Prostate gland (tissue), 2 donors: ENCODE measurements at regions not wholly inside any gene's neighbourhood (a gene's known extent, or its start where the extent isn't known, plus 50 kb on each side); places are given as distances from the start of the nearest gene placed in this dataset.

ENCODE experiments used
- DNase-seq: peaks from one replicate; pipeline ENCODE4 v3.0.0-alpha.2; 2019; ENCODE audit warnings: low spot score
- H3K27ac ChIP-seq, 2 donors: fragments of 200-600 bp; sonication (generic); 2 replicates each; pipeline ENCODE4 v1.5.1; 2017 to 2019
- H3K27me3 ChIP-seq: fragments of 200-600 bp; sonication (generic); replicated peaks from 2 replicates; pipeline ENCODE4 v1.5.1; 2019; ENCODE audit not compliant: insufficient read depth
- H3K36me3 ChIP-seq, 2 donors: fragments of 200-600 bp; sonication (generic); 1 replicate in 1 of 2; 2 replicates in 1 of 2; pipeline versions ENCODE4 v1.5.1 to v1.8.1; 2017 to 2019
- H3K4me1 ChIP-seq: fragments of 200-600 bp; sonication (generic); replicated peaks from 2 replicates; pipeline ENCODE4 v1.5.1; 2019
- H3K4me3 ChIP-seq, 2 donors: fragments of 200-600 bp; sonication (generic); 2 replicates each; pipeline ENCODE4 v1.5.1; 2017 to 2019
- H3K9me3 ChIP-seq: fragments of 200-600 bp; sonication (generic); 2 replicates; pipeline ENCODE4 v1.5.1; 2017
- CTCF ChIP-seq, 4 experiments: fragments of 200-600 bp in 2 of 4; fragments of 450-650 bp in 2 of 4; sonication (generic) in 2 of 4; IDR thresholded peaks; 1 replicate in 3 of 4; 2 replicates in 1 of 4; pipeline ENCODE4 v1.5.1; 2016 to 2019; ENCODE audit warnings: antibody characterized with exemption in 4 of 4, mild to moderate bottlenecking in 2 of 4, moderate library complexity in 2 of 4
- POLR2A ChIP-seq: fragments of 450-650 bp; IDR thresholded peaks from one replicate; pipeline ENCODE4 v1.6.1; 2016; ENCODE audit warnings: antibody characterized with exemption, mild to moderate bottlenecking
- POLR2AphosphoS5 ChIP-seq: sonication (generic); formaldehyde crosslinking; IDR thresholded peaks from one replicate; pipeline ENCODE4 v1.6.1; 2017; ENCODE audit warnings: antibody characterized with exemption
- WGBS: methylation state at CpG from one replicate; pipeline ENCODE4 v1.1.5; 2018; 5-methylcytosine and 5-hydroxymethylcytosine counted together
- intact Hi-C: fragments of 100-400 bp; cut with DNase I; formaldehyde crosslinking; loops from one replicate; pipeline ENCODE4 v1.14.2; 2022

GRCh38 chr9:134967547-134967930, 49.8 kb upstream of the FCN1 start:
- Histone ChIP-seq H3K27ac (no peak overlapping the region), H3K27me3 (peaks cover 5% of the 10 kb centered on the region)
- WGBS, result 66% methylated on average over 13 of the region's 13 CpGs

GRCh38 chr9:134968011-134968822, 50.5 kb upstream of the FCN1 start:
- intact Hi-C loops, result no loop called here
- peaks cover 5% of the 10 kb centered on the region for H3K27me3 ChIP-seq
- WGBS, result 68% methylated on average over 16 of the region's 18 CpGs
- H3K4me1 ChIP-seq, result no peaks in the 10 kb centered on the region
- H3K27ac ChIP-seq, result no peak overlapping the region
- H3K9me3 ChIP-seq, result no peaks in the 10 kb centered on the region
- TF ChIP-seq CTCF (IDR thresholded peaks at IDR 0.05), result no peak
- no peak for TF ChIP-seq POLR2AphosphoS5
- TF ChIP-seq POLR2A, result no peak
- no peaks in the 10 kb centered on the region for H3K36me3 ChIP-seq
- DNase-seq, result no peak
- no peak overlapping the region for H3K4me3 ChIP-seq

More at GRCh38 chr9:134967547-134967930, 49.8 kb upstream of the FCN1 start:
- no peaks in the 10 kb centered on the region for H3K9me3 ChIP-seq
- no peak for DNase-seq
- no peaks in the 10 kb centered on the region for H3K4me1 ChIP-seq
- no peaks in the 10 kb centered on the region for H3K36me3 ChIP-seq
- TF ChIP-seq POLR2AphosphoS5 (no peak), CTCF (IDR thresholded peaks at IDR 0.05) (no peak), POLR2A (no peak)
- intact Hi-C loops, result no loop called here
- no peak overlapping the region for H3K4me3 ChIP-seq

GRCh38 chr9:134968823-134969090, 51.0 kb upstream of the FCN1 start:
- H3K9me3 ChIP-seq, result no peaks in the 10 kb centered on the region
- 88% methylated on average over 3 of the region's 3 CpGs for WGBS
- H3K4me1 ChIP-seq, result no peaks in the 10 kb centered on the region
- H3K27me3 ChIP-seq, result peaks cover 5% of the 10 kb centered on the region
- intact Hi-C loops, result no loop called here
- no peak for TF ChIP-seq POLR2AphosphoS5
- H3K27ac ChIP-seq, result no peak overlapping the region
- DNase-seq, result no peak
- no peaks in the 10 kb centered on the region for H3K36me3 ChIP-seq
- no peak overlapping the region for H3K4me3 ChIP-seq

- intact Hi-C loops, result no loop called here
- TF ChIP-seq POLR2A (no peak), POLR2AphosphoS5 (no peak), CTCF (IDR thresholded peaks at IDR 0.05) (no peak)
- H3K4me3 ChIP-seq, result no peak overlapping the region
- H3K36me3 ChIP-seq, result no peaks in the 10 kb centered on the region
- H3K27me3 ChIP-seq, result peaks cover 5% of the 10 kb centered on the region
- no peak for DNase-seq
- no peak overlapping the region for H3K27ac ChIP-seq
- 86% methylated on average over 15 of the region's 15 CpGs for WGBS
- no peaks in the 10 kb centered on the region for H3K4me1 ChIP-seq
- H3K9me3 ChIP-seq, result no peaks in the 10 kb centered on the region
Observed at GRCh38 chr9:134969156-134970045, 51.7 kb upstream of the FCN1 start.

GRCh38 chr9:134970198-134970597, 52.5 kb upstream of the FCN1 start:
- no peak for DNase-seq
- no peak for TF ChIP-seq POLR2A
- no peak for TF ChIP-seq POLR2AphosphoS5
- no peak for TF ChIP-seq CTCF (IDR thresholded peaks at IDR 0.05)
- WGBS, result 93% methylated on average over 6 of the region's 6 CpGs
- intact Hi-C loops, result no loop called here
- H3K36me3 ChIP-seq, result no peaks in the 10 kb centered on the region
- no peaks in the 10 kb centered on the region for H3K9me3 ChIP-seq
- H3K27me3 ChIP-seq, result peaks cover 5% of the 10 kb centered on the region
- H3K4me3 ChIP-seq, result no peak overlapping the region
- H3K4me1 ChIP-seq, result no peaks in the 10 kb centered on the region
- no peak overlapping the region for H3K27ac ChIP-seq
